ENCODE measurements at regions not wholly inside any gene's neighbourhood (a gene's known extent, or its start where the extent isn't known, plus 50 kb on each side); places are given as distances from the start of the nearest gene placed in this dataset.

- Histone ChIP-seq H3K4me2 (no peak overlapping the region), H2AFZ (ENCODE audit: low read depth) (no peak overlapping the region), H3K27me3 (ENCODE audit: insufficient read depth) (no peaks in the 10 kb centered on the region), H3K9me2 (no peaks in the 10 kb centered on the region), H3K4me3 (ENCODE audit: low read depth in 2 of 2, low read length in 1 of 2) (no peak overlapping the region), H3K9me3 (no peaks in the 10 kb centered on the region), H3K36me3 (replicated peaks in 1 of 2; ENCODE audit: control insufficient read depth in 1 of 2, insufficient read depth in 2 of 2, low read length in 1 of 2) (no peaks in the 10 kb centered on the region), H3K27ac (ENCODE audit: low read depth in 2 of 2, low read length in 1 of 2) (no peak overlapping the region), H3F3A (replicated peaks; ENCODE audit: insufficient read depth) (no peaks in the 10 kb centered on the region), H3K9ac (no peak overlapping the region), H3K4me1 (ENCODE audit: control insufficient read depth in 1 of 2, insufficient read depth in 2 of 2, low read depth in 1 of 2, low read length in 1 of 2) (no peaks in the 10 kb centered on the region), H4K20me1 (ENCODE audit: insufficient read depth) (no peaks in the 10 kb centered on the region), H3K79me2 (ENCODE audit: insufficient read depth) (no peaks in the 10 kb centered on the region)
- TF ChIP-seq FOXM1 (IDR thresholded peaks at IDR 0.05; ENCODE audit: low read depth): no peak
- 3% methylated on average over 1 of the region's 1 CpG for WGBS (ENCODE audit: low lambda C conversion rate)
- CTCF ChIA-PET: no interaction called here
- POLR2A ChIA-PET: no interaction called here
- DNase-seq: no peak
These were observed 738.5 kb downstream of the TECRL start for GRCh38 chr4:63670735-63671134.

DNA sequence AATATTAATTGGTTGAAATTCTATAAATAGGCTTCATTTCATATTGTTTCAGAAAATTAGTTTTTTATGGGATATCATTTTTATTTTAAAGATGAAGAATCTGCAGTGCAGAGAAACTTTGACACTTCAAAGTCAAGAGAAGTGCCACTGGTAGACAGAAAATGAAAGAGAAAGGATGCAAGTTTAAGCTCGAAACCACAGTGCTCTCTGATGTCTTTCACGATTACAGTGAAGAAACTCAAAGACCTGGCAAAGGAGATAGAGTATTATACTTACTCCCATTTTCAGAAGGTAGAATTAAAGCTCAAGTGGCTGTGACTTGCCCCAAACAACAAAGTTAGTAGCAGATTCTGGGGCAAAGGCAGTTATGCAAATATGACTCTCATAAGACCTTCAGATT lies 745.4 kb downstream of the TECRL start:
- Histone ChIP-seq H3K79me2 (ENCODE audit: insufficient read depth) (no peaks in the 10 kb centered on the region), H2AFZ (ENCODE audit: low read depth) (no peak overlapping the region), H3K9me3 (no peaks in the 10 kb centered on the region), H3K9me2 (no peaks in the 10 kb centered on the region), H3F3A (replicated peaks; ENCODE audit: insufficient read depth) (no peaks in the 10 kb centered on the region), H3K36me3 (replicated peaks in 1 of 2; ENCODE audit: control insufficient read depth in 1 of 2, insufficient read depth in 2 of 2, low read length in 1 of 2) (no peaks in the 10 kb centered on the region), H3K27me3 (ENCODE audit: insufficient read depth) (no peaks in the 10 kb centered on the region), H3K4me3 (ENCODE audit: low read depth in 2 of 2, low read length in 1 of 2) (no peak overlapping the region), H4K20me1 (ENCODE audit: insufficient read depth) (no peaks in the 10 kb centered on the region), H3K4me1 (ENCODE audit: control insufficient read depth in 1 of 2, insufficient read depth in 2 of 2, low read depth in 1 of 2, low read length in 1 of 2) (no peaks in the 10 kb centered on the region), H3K4me2 (no peak overlapping the region), H3K9ac (no peak overlapping the region), H3K27ac (ENCODE audit: low read depth in 2 of 2, low read length in 1 of 2) (no peak overlapping the region)
- 16% methylated on average over 2 of the region's 2 CpGs for WGBS (ENCODE audit: low lambda C conversion rate)
- no peak for DNase-seq
- ChIA-PET CTCF (no interaction called here), POLR2A (no interaction called here)
- TF ChIP-seq RXRA (IDR thresholded peaks at IDR 0.05; ENCODE audit: borderline replicate concordance, low read depth) (no peak), EZH2phosphoT487 (IDR thresholded peaks at IDR 0.05; ENCODE audit: borderline replicate concordance, low read depth) (no peak), CHD2 (IDR thresholded peaks at IDR 0.05; ENCODE audit: low read length, partially characterized antibody) (no peak), MXI1 (IDR thresholded peaks at IDR 0.05; ENCODE audit: low read depth, low read length) (no peak), GABPA (IDR thresholded peaks at IDR 0.05; ENCODE audit: low read depth) (no peak), TEAD4 (IDR thresholded peaks at IDR 0.05; ENCODE audit: borderline replicate concordance, insufficient read depth) (no peak), SMC3 (IDR thresholded peaks at IDR 0.05; ENCODE audit: low read depth, low read length) (no peak), ZBTB33 (IDR thresholded peaks at IDR 0.05; ENCODE audit: borderline replicate concordance, low read depth) (no peak), NRF1 (IDR thresholded peaks at IDR 0.05; ENCODE audit: low read depth, low read length) (no peak), MEF2A (IDR thresholded peaks at IDR 0.05; ENCODE audit: borderline replicate concordance, low read depth) (no peak), EP300 (IDR thresholded peaks at IDR 0.05; ENCODE audit: borderline replicate concordance in 1 of 2, low read depth in 1 of 2, low read length in 1 of 2) (no peak), RFX5 (IDR thresholded peaks at IDR 0.05; ENCODE audit: low read length) (no peak)
- TF ChIP-seq, protein P1, sequence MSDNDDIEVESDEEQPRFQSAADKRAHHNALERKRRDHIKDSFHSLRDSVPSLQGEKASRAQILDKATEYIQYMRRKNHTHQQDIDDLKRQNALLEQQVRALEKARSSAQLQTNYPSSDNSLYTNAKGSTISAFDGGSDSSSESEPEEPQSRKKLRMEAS (IDR thresholded peaks at IDR 0.05; ENCODE audit: low read depth): no peak
- TF ChIP-seq, protein P2, sequence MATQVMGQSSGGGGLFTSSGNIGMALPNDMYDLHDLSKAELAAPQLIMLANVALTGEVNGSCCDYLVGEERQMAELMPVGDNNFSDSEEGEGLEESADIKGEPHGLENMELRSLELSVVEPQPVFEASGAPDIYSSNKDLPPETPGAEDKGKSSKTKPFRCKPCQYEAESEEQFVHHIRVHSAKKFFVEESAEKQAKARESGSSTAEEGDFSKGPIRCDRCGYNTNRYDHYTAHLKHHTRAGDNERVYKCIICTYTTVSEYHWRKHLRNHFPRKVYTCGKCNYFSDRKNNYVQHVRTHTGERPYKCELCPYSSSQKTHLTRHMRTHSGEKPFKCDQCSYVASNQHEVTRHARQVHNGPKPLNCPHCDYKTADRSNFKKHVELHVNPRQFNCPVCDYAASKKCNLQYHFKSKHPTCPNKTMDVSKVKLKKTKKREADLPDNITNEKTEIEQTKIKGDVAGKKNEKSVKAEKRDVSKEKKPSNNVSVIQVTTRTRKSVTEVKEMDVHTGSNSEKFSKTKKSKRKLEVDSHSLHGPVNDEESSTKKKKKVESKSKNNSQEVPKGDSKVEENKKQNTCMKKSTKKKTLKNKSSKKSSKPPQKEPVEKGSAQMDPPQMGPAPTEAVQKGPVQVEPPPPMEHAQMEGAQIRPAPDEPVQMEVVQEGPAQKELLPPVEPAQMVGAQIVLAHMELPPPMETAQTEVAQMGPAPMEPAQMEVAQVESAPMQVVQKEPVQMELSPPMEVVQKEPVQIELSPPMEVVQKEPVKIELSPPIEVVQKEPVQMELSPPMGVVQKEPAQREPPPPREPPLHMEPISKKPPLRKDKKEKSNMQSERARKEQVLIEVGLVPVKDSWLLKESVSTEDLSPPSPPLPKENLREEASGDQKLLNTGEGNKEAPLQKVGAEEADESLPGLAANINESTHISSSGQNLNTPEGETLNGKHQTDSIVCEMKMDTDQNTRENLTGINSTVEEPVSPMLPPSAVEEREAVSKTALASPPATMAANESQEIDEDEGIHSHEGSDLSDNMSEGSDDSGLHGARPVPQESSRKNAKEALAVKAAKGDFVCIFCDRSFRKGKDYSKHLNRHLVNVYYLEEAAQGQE (IDR thresholded peaks at IDR 0.05; ENCODE audit: low read depth, low read length): no peak
